ENCODE measurements at regions not wholly inside any gene's neighbourhood (a gene's known extent, or its start where the extent isn't known, plus 50 kb on each side); places are given as distances from the start of the nearest gene placed in this dataset.

DNA sequence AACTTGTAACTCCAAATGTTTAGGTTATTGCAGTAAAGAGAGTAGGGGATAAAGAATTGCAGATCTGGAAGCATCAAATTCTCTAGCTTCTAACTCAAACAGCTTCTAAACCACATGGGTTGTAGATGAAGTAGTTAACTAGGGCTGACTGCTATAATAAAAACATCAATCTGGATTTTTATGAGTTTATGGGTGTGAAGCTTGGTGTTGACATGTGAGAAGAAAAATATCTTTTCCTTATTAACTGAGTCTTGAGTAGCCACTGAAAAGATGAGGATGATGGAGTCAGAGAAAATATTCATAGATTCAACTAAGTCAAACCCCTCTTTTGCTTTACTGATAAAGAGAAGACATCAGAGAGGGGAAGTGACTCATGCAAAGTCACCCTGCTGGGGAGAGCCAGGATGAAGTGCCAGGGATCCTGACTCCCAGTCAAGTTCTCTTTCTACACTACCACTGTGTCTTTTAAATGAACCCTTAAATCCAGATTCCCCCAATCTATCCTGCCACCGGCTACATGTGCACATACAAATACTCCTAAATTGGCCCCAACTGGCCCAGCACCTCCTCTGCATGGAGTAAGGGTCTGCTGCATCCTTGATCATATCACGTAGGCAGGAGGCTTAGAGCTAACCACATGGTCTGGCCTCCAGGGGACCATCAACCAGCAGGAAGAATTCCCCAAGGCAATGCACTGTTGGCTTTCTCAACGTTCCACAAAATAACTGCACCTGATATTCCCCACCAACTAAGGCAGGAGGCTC lies 264.0 kb upstream of the CCL2 start:
- Histone ChIP-seq H3K27ac (ENCODE audit: insufficient read depth, low read depth, low read length) (no peak overlapping the region), H3K4me3 (replicated peaks in 1 of 3; ENCODE audit: insufficient read depth in 1 of 3, low read depth in 1 of 3, low read length in 3 of 3) (no peak overlapping the region), H3K9me3 (replicated peaks; ENCODE audit: control insufficient read depth, insufficient read depth, low read length) (no peaks in the 10 kb centered on the region), H3K36me3 (ENCODE audit: control insufficient read depth in 2 of 2, extremely low read depth in 1 of 2, insufficient read depth in 2 of 2, low read length in 2 of 2) (no peaks in the 10 kb centered on the region), H2AFZ (ENCODE audit: low read depth, low read length) (no peak overlapping the region), H3K27me3 (ENCODE audit: control insufficient read depth in 2 of 2, insufficient read depth in 2 of 2, low read length in 2 of 2) (no peaks in the 10 kb centered on the region), H3K4me2 (ENCODE audit: insufficient read depth, low read length) (no peak overlapping the region), H3K9ac (replicated peaks; ENCODE audit: extremely low read depth, insufficient read depth, low read length) (no peak overlapping the region), H3K9me1 (replicated peaks; ENCODE audit: control insufficient read depth, extremely low read depth, insufficient read depth, low read length) (no peaks in the 10 kb centered on the region), H3K4me1 (ENCODE audit: control insufficient read depth, extremely low read depth, insufficient read depth, low read length) (no peaks in the 10 kb centered on the region), H4K20me1 (replicated peaks; ENCODE audit: control insufficient read depth, extremely low read depth, insufficient read depth, low read length) (no peaks in the 10 kb centered on the region), H3K79me2 (ENCODE audit: control insufficient read depth, insufficient read depth, low read length) (no peaks in the 10 kb centered on the region)
- no TSS peak for BruUV-seq (replicated peaks)
- dilution Hi-C loops (cut with MboI; ENCODE audit: extremely low pct_ligation_motif_present, low sequenced_read_pairs): no loop called here
- TF ChIP-seq POLR2AphosphoS5 (IDR thresholded peaks at IDR 0.05; ENCODE audit: insufficient read depth, low read depth, low read length): no peak
- no peak for TF ChIP-seq POLR2A (IDR thresholded peaks at IDR 0.05; ENCODE audit: low read depth, low read length)
- no peak for TF ChIP-seq GATA2 (IDR thresholded peaks at IDR 0.05; ENCODE audit: insufficient read depth, insufficient read length, low read depth, low read length)
- TF ChIP-seq MYC (IDR thresholded peaks at IDR 0.05; ENCODE audit: low read depth, low read length): no peak
- TF ChIP-seq FOS (IDR thresholded peaks at IDR 0.05; ENCODE audit: borderline replicate concordance, insufficient read depth, low read length): peak; percentile 10
- no peak for TF ChIP-seq EZH2 (IDR thresholded peaks at IDR 0.05; ENCODE audit: borderline replicate concordance, low read depth, low read length, severe bottlenecking)
- FAIRE-seq: no peak
- intact Hi-C loops (cut with micrococcal nuclease): no loop called here
- CTCF ChIA-PET: no interaction called here
- POLR2A ChIA-PET: no interaction called here
- no peak for DNase-seq (ENCODE audit: low read depth, low spot score)

DNA sequence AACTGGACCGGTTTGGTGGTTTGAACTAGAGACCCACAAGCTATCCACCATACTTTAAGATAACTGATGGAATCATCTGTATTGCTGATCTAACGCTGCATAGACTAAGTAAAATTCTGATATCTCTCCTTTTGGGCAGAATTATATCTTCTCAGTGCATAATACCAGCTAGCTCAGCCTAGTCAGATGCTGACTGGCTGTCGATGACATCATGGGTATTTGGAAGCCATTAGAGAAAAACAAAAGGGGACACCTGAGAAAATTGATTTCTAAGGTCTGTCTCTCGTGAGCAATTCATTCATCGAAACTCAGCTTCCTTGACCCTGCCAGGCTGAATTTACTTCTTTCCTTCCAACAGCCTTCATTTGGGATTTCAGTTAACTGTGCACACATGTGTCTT lies 263.0 kb upstream of the CCL2 start:
- no TSS peak for BruUV-seq (replicated peaks)
- H2AFZ ChIP-seq (ENCODE audit: low read depth, low read length): no peak overlapping the region
- H3K9me1 ChIP-seq (replicated peaks; ENCODE audit: control insufficient read depth, extremely low read depth, insufficient read depth, low read length): no peaks in the 10 kb centered on the region
- dilution Hi-C loops (cut with MboI; ENCODE audit: extremely low pct_ligation_motif_present, low sequenced_read_pairs): no loop called here
- intact Hi-C loops (cut with micrococcal nuclease): no loop called here
- H3K4me2 ChIP-seq (ENCODE audit: insufficient read depth, low read length): no peak overlapping the region
- H3K4me1 ChIP-seq (ENCODE audit: control insufficient read depth, extremely low read depth, insufficient read depth, low read length): no peaks in the 10 kb centered on the region
- POLR2A ChIA-PET: no interaction called here
- no peak overlapping the region for H3K9ac ChIP-seq (replicated peaks; ENCODE audit: extremely low read depth, insufficient read depth, low read length)
- TF ChIP-seq FOS (IDR thresholded peaks at IDR 0.05; ENCODE audit: borderline replicate concordance, insufficient read depth, low read length): no peak
- TF ChIP-seq POLR2AphosphoS5 (IDR thresholded peaks at IDR 0.05; ENCODE audit: insufficient read depth, low read depth, low read length): no peak
- no peak for TF ChIP-seq POLR2A (IDR thresholded peaks at IDR 0.05; ENCODE audit: low read depth, low read length)
- TF ChIP-seq GATA2 (IDR thresholded peaks at IDR 0.05; ENCODE audit: insufficient read depth, insufficient read length, low read depth, low read length): no peak
- no peak for TF ChIP-seq MYC (IDR thresholded peaks at IDR 0.05; ENCODE audit: low read depth, low read length)
- TF ChIP-seq, protein P1, sequence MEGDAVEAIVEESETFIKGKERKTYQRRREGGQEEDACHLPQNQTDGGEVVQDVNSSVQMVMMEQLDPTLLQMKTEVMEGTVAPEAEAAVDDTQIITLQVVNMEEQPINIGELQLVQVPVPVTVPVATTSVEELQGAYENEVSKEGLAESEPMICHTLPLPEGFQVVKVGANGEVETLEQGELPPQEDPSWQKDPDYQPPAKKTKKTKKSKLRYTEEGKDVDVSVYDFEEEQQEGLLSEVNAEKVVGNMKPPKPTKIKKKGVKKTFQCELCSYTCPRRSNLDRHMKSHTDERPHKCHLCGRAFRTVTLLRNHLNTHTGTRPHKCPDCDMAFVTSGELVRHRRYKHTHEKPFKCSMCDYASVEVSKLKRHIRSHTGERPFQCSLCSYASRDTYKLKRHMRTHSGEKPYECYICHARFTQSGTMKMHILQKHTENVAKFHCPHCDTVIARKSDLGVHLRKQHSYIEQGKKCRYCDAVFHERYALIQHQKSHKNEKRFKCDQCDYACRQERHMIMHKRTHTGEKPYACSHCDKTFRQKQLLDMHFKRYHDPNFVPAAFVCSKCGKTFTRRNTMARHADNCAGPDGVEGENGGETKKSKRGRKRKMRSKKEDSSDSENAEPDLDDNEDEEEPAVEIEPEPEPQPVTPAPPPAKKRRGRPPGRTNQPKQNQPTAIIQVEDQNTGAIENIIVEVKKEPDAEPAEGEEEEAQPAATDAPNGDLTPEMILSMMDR (IDR thresholded peaks at IDR 0.05; ENCODE audit: extremely low read depth in 1 of 2, insufficient read depth in 1 of 2, low read depth in 1 of 2, low read length in 2 of 2): no peak
- no peak for TF ChIP-seq EZH2 (IDR thresholded peaks at IDR 0.05; ENCODE audit: borderline replicate concordance, low read depth, low read length, severe bottlenecking)
- TF ChIP-seq, protein P2, sequence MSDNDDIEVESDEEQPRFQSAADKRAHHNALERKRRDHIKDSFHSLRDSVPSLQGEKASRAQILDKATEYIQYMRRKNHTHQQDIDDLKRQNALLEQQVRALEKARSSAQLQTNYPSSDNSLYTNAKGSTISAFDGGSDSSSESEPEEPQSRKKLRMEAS (IDR thresholded peaks at IDR 0.05; ENCODE audit: insufficient read depth, insufficient read length): no peak
- TF ChIP-seq JUN (IDR thresholded peaks at IDR 0.05; ENCODE audit: borderline replicate concordance, insufficient read depth, insufficient read length, low read depth): no peak
- no peaks in the 10 kb centered on the region for H3K36me3 ChIP-seq (ENCODE audit: control insufficient read depth in 2 of 2, extremely low read depth in 1 of 2, insufficient read depth in 2 of 2, low read length in 2 of 2)
- H3K4me3 ChIP-seq (replicated peaks in 1 of 3; ENCODE audit: insufficient read depth in 1 of 3, low read depth in 1 of 3, low read length in 3 of 3): no peak overlapping the region
- CTCF ChIA-PET: no interaction called here
- DNase-seq (ENCODE audit: low read depth, low spot score): no peak
- no peak overlapping the region for H3K27ac ChIP-seq (ENCODE audit: insufficient read depth, low read depth, low read length)
- no peaks in the 10 kb centered on the region for H3K79me2 ChIP-seq (ENCODE audit: control insufficient read depth, insufficient read depth, low read length)
- H3K27me3 ChIP-seq (ENCODE audit: control insufficient read depth in 2 of 2, insufficient read depth in 2 of 2, low read length in 2 of 2): no peaks in the 10 kb centered on the region
- FAIRE-seq: no peak
- no peaks in the 10 kb centered on the region for H3K9me3 ChIP-seq (replicated peaks; ENCODE audit: control insufficient read depth, insufficient read depth, low read length)
- H4K20me1 ChIP-seq (replicated peaks; ENCODE audit: control insufficient read depth, extremely low read depth, insufficient read depth, low read length): no peaks in the 10 kb centered on the region

All from endothelial cell of umbilical vein (primary cell).